ENCODE measurements at regions not wholly inside any gene's neighbourhood (a gene's known extent, or its start where the extent isn't known, plus 50 kb on each side); places are given as distances from the start of the nearest gene placed in this dataset.

DNA sequence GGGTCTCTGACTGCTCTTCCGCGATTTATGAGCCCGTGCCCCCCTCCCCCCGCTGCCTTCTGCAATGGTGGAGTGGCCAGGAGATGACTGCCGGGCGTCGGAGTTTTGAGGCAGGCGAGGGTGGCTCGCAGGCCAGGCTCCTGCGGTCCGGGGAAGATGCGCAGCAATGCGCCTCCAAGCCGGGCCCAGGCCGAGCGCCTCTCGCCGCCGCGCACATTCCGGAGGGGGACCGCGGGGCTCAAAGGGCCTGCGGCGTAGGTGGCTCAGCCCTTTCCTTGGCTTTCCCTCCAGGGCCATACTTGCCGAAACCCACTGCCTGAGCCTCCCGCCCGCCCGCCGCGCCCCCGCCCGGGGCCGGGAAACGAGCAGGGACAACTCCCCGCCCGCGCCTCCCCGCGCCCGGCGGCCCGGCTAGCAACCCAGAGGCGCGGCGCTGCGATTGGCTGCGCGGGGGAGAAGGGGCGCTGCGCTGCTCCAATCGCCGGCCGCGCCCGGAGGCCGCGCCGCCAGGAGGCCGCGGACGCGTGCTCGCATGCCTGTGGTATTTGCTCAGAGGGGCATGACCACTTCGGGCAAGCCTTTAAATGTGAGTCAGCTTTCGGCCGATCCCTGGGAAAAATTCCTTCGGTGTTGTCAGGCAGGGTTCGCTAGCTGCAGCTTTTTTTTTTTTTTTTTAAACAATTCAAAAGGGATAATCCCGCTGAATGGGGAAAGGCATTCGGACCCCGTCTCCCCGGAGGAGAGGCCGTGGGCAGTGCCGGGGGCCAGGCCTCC, 157.9 kb upstream of the PARP11 start:
- Histone ChIP-seq H4K20me1 (replicated peaks; ENCODE audit: control insufficient read depth, extremely low read depth, insufficient read depth, low read length) (no peaks in the 10 kb centered on the region), H3K36me3 (ENCODE audit: control insufficient read depth in 2 of 2, extremely low read depth in 1 of 2, insufficient read depth in 2 of 2, low read length in 2 of 2) (no peaks in the 10 kb centered on the region), H3K4me3 (replicated peaks in 1 of 3; ENCODE audit: insufficient read depth in 1 of 3, low read depth in 1 of 3, low read length in 3 of 3) (peak overlapping the region in 1 of 3 experiments; percentile 40), H2AFZ (ENCODE audit: low read depth, low read length) (peak overlapping the region; percentile 63), H3K9me3 (replicated peaks; ENCODE audit: control insufficient read depth, insufficient read depth, low read length) (no peaks in the 10 kb centered on the region), H3K4me2 (ENCODE audit: insufficient read depth, low read length) (peak overlapping the region; percentile 32), H3K4me1 (ENCODE audit: control insufficient read depth, extremely low read depth, insufficient read depth, low read length) (no peaks in the 10 kb centered on the region), H3K9me1 (replicated peaks; ENCODE audit: control insufficient read depth, extremely low read depth, insufficient read depth, low read length) (no peaks in the 10 kb centered on the region), H3K27me3 (ENCODE audit: control insufficient read depth in 2 of 2, insufficient read depth in 2 of 2, low read length in 2 of 2) (peaks cover 0 to 2% of the 10 kb centered on the region in 2 experiments), H3K79me2 (ENCODE audit: control insufficient read depth, insufficient read depth, low read length) (no peaks in the 10 kb centered on the region), H3K27ac (ENCODE audit: insufficient read depth, low read depth, low read length) (no peak overlapping the region), H3K9ac (replicated peaks; ENCODE audit: extremely low read depth, insufficient read depth, low read length) (no peak overlapping the region)
- dilution Hi-C loops (cut with MboI; ENCODE audit: extremely low pct_ligation_motif_present, low sequenced_read_pairs): no loop called here
- FAIRE-seq (peak; percentile 88), DNase-seq (ENCODE audit: low read depth, low spot score) (peak; percentile 90)
- CTCF ChIA-PET: interaction anchor here (0.6 to 4.0 kb wide), 5 partner anchors 9 to 246 kb away, joined by 3 to 16 read pairs (median 3); no protein-coding TSS in a partner anchor
- BruUV-seq (replicated peaks): no TSS peak
- POLR2A ChIA-PET: interaction anchor here (0.5 to 0.6 kb wide), 2 partner anchors 146 to 241 kb away, joined by 3 to 9 read pairs; no protein-coding TSS in a partner anchor
- TF ChIP-seq JUN (IDR thresholded peaks at IDR 0.05; ENCODE audit: borderline replicate concordance, insufficient read depth, insufficient read length, low read depth) (peak; percentile 37), FOS (IDR thresholded peaks at IDR 0.05; ENCODE audit: borderline replicate concordance, insufficient read depth, low read length) (peak; percentile 56), MYC (IDR thresholded peaks at IDR 0.05; ENCODE audit: low read depth, low read length) (no peak), POLR2A (IDR thresholded peaks at IDR 0.05; ENCODE audit: low read depth, low read length) (no peak), POLR2AphosphoS5 (IDR thresholded peaks at IDR 0.05; ENCODE audit: insufficient read depth, low read depth, low read length) (peak; percentile 29)
- TF ChIP-seq, protein P1, sequence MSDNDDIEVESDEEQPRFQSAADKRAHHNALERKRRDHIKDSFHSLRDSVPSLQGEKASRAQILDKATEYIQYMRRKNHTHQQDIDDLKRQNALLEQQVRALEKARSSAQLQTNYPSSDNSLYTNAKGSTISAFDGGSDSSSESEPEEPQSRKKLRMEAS (IDR thresholded peaks at IDR 0.05; ENCODE audit: insufficient read depth, insufficient read length): peak; percentile 78
- intact Hi-C loops (cut with micrococcal nuclease): loop anchor here (1.0 to 2.0 kb wide), 2 partner anchors 242 to 290 kb away; partner anchors contain the start of genes CCND2 and TIGAR

DNA sequence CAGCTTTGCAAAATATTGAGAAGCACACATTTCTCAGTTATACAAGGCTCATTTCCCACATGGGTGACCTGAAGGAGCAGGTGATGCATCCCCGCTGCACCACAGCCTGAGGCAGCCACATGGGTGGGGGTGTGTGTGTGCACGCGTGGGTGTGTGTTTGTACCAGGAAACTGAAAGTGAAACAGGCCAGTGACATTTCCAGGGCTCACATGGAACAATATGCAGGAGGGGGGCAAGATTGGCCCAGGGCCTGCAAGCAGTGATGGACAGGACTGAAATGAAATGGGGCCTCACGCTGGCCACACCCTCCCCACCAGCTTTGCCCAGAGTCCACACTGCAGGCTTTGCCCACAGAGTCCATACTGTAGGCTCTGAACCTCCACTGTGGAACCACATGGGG, 154.2 kb upstream of the PARP11 start:
- H3K9me3 ChIP-seq (replicated peaks; ENCODE audit: control insufficient read depth, insufficient read depth, low read length): no peaks in the 10 kb centered on the region
- TF ChIP-seq, protein P1 (IDR thresholded peaks at IDR 0.05; ENCODE audit: insufficient read depth, insufficient read length): no peak
- TF ChIP-seq POLR2A (IDR thresholded peaks at IDR 0.05; ENCODE audit: low read depth, low read length): no peak
- TF ChIP-seq FOS (IDR thresholded peaks at IDR 0.05; ENCODE audit: borderline replicate concordance, insufficient read depth, low read length): no peak
- no peak overlapping the region for H3K4me2 ChIP-seq (ENCODE audit: insufficient read depth, low read length)
- H3K36me3 ChIP-seq (ENCODE audit: control insufficient read depth in 2 of 2, extremely low read depth in 1 of 2, insufficient read depth in 2 of 2, low read length in 2 of 2): no peaks in the 10 kb centered on the region
- H3K9ac ChIP-seq (replicated peaks; ENCODE audit: extremely low read depth, insufficient read depth, low read length): no peak overlapping the region
- ChIA-PET POLR2A (no interaction called here), CTCF (interaction anchor here (1.3 to 3.2 kb wide), 2 partner anchors 10 to 249 kb away, joined by 5 to 19 read pairs; no protein-coding TSS in a partner anchor)
- intact Hi-C loops (cut with micrococcal nuclease): no loop called here
- H4K20me1 ChIP-seq (replicated peaks; ENCODE audit: control insufficient read depth, extremely low read depth, insufficient read depth, low read length): no peaks in the 10 kb centered on the region
- no peak overlapping the region for H3K4me3 ChIP-seq (replicated peaks in 1 of 3; ENCODE audit: insufficient read depth in 1 of 3, low read depth in 1 of 3, low read length in 3 of 3)
- H2AFZ ChIP-seq (ENCODE audit: low read depth, low read length): no peak overlapping the region
- no peaks in the 10 kb centered on the region for H3K27me3 ChIP-seq (ENCODE audit: control insufficient read depth in 2 of 2, insufficient read depth in 2 of 2, low read length in 2 of 2)
- no peaks in the 10 kb centered on the region for H3K79me2 ChIP-seq (ENCODE audit: control insufficient read depth, insufficient read depth, low read length)
- no peak overlapping the region for H3K27ac ChIP-seq (ENCODE audit: insufficient read depth, low read depth, low read length)
- no peaks in the 10 kb centered on the region for H3K4me1 ChIP-seq (ENCODE audit: control insufficient read depth, extremely low read depth, insufficient read depth, low read length)
- no peaks in the 10 kb centered on the region for H3K9me1 ChIP-seq (replicated peaks; ENCODE audit: control insufficient read depth, extremely low read depth, insufficient read depth, low read length)
- dilution Hi-C loops (cut with MboI; ENCODE audit: extremely low pct_ligation_motif_present, low sequenced_read_pairs): no loop called here
- FAIRE-seq (no peak), DNase-seq (ENCODE audit: low read depth, low spot score) (no peak)
- no TSS peak for BruUV-seq (replicated peaks)

Data from endothelial cell of umbilical vein (primary cell).